SK-N-MC (cell line): ENCODE measurements at regions not wholly inside any gene's neighbourhood (a gene's known extent, or its start where the extent isn't known, plus 50 kb on each side); places are given as distances from the start of the nearest gene placed in this dataset.

Source experiments
- EZH2 ChIP-seq: fragments of 200-600 bp; sonication (generic); IDR thresholded peaks from one replicate; pipeline ENCODE4 v1.6.1; 2017; ENCODE audit warnings: antibody characterized with exemption
- POLR2AphosphoS5 ChIP-seq: IDR thresholded peaks from 2 replicates; pipeline ENCODE4 v1.6.1; 2012; ENCODE audit warnings: mild to moderate bottlenecking, low read depth, low read length, borderline replicate concordance

- no peak for TF ChIP-seq POLR2AphosphoS5
- no peak for TF ChIP-seq EZH2
These were observed 233.1 kb upstream of the KLF6 start for GRCh38 chr10:4018054-4018511.
